Choroid plexus epithelial cell (primary cell): ENCODE measurements at regions not wholly inside any gene's neighbourhood (a gene's known extent, or its start where the extent isn't known, plus 50 kb on each side); places are given as distances from the start of the nearest gene placed in this dataset.

ENCODE experiments used
- DNase-seq: peaks from one replicate; pipeline ENCODE4 v3.0.0-alpha.2; 2010; ENCODE audit warnings: low read depth
- H3K4me3 ChIP-seq: 2 replicates; pipeline ENCODE4 v1.5.1; 2011; ENCODE audit warnings: low read depth, mild to moderate bottlenecking, control low read depth, low read length, moderate library complexity
- TF ChIP-seq, protein P1 (sequence below): conservative IDR thresholded peaks from 2 replicates; pipeline ENCODE4 v1.5.1; 2011; ENCODE audit warnings: low read depth, mild to moderate bottlenecking, control low read depth, inconsistent platforms, low read length, moderate library complexity

- no peak for DNase-seq
- no peak overlapping the region for H3K4me3 ChIP-seq
- TF ChIP-seq, protein P1, sequence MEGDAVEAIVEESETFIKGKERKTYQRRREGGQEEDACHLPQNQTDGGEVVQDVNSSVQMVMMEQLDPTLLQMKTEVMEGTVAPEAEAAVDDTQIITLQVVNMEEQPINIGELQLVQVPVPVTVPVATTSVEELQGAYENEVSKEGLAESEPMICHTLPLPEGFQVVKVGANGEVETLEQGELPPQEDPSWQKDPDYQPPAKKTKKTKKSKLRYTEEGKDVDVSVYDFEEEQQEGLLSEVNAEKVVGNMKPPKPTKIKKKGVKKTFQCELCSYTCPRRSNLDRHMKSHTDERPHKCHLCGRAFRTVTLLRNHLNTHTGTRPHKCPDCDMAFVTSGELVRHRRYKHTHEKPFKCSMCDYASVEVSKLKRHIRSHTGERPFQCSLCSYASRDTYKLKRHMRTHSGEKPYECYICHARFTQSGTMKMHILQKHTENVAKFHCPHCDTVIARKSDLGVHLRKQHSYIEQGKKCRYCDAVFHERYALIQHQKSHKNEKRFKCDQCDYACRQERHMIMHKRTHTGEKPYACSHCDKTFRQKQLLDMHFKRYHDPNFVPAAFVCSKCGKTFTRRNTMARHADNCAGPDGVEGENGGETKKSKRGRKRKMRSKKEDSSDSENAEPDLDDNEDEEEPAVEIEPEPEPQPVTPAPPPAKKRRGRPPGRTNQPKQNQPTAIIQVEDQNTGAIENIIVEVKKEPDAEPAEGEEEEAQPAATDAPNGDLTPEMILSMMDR, result no peak
Observed at GRCh38 chr2:82256983-82257632, 1952.6 kb upstream of the LRRTM1 start.

DNA sequence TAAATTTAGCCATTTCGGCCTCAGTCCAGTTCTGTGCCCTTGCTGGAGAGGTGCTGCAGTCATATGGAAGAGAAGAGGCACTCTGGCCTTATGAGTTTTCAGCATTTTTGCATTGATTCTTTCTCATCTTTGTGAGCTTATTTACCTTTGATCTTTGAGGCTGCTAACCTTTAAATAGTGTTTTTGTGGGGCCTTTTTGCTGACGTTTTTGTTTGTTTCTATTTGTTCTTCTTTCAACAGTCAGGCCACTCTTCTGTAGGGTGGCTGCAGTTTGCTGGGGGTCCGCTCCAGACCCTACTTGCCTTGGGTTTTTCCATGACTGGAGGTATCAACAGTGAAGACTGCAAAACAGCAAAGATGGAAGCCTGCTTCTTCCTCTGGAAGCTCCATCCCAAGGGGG lies 1951.7 kb upstream of the LRRTM1 start:
- TF ChIP-seq, protein P1, result no peak
- no peak for DNase-seq
- H3K4me3 ChIP-seq, result no peak overlapping the region

DNA sequence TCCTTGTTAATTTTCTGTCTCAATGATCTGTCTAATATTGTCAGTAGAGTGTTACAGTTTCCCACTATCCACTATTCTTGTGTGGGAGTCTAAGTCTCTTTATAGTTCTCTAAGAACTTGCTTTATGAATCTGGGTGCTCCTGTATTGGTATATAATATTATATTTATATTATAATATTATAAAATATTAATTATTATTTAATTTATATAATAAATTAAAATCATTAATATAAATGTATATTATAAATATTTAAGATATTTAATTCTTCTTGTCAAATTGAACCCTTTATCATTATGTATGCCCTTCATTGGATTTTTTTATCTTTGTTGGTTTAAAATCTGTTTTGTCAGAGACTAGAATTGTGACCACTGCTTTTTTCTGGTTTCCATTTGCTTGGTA lies 1950.2 kb upstream of the LRRTM1 start:
- DNase-seq, result no peak
- TF ChIP-seq, protein P1, result no peak
- no peak overlapping the region for H3K4me3 ChIP-seq

- TF ChIP-seq, protein P1, result no peak
- H3K4me3 ChIP-seq, result no peak overlapping the region
- DNase-seq, result no peak
Observed at GRCh38 chr2:82246220-82246775, 1941.7 kb upstream of the LRRTM1 start.

DNA sequence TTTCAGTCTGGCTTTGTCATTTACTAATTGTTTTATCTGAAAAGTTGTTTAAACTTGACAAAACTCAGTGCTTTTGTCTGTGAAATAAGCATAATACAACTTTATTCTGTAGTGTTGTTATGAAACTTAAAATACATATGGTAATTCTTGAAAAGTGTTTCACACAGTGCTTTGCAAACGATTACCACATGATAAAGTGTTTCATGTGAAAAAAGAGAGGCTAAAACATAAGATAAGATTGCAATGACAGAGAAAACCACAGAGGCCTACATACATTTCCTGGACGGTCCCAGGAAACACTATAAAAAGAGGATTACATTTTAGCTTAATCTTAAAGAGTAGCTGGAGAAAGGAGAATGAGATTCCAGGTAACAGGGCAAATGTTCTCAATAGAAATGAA lies 1934.6 kb upstream of the LRRTM1 start:
- TF ChIP-seq, protein P1, result no peak
- no peak overlapping the region for H3K4me3 ChIP-seq
- DNase-seq, result no peak

- no peak overlapping the region for H3K4me3 ChIP-seq
- TF ChIP-seq, protein P1, result no peak
- DNase-seq, result no peak
Observed at GRCh38 chr2:82237994-82238662, 1933.6 kb upstream of the LRRTM1 start.
